Inflammatory macrophage treated with lipopolysaccharide for 1 hour (primary cell): ENCODE measurements at regions not wholly inside any gene's neighbourhood (a gene's known extent, or its start where the extent isn't known, plus 50 kb on each side); places are given as distances from the start of the nearest gene placed in this dataset.
A peak's percentile ranks its signal among the peaks of the same experiment; 100 is the strongest.
"Not testable (repeated sequence)": the region's sequence is repeated elsewhere in the genome, so short reads cannot be mapped to it uniquely, and the experiment has no call there.

Source experiments
- DNase-seq, 2 donors: peaks; one replicate each; pipeline ENCODE4 v3.0.0-alpha.2; 2020 to 2022

GRCh38 chr11:81966340-81966739 is 767.3 kb downstream of the FAM181B start:
- no peak for DNase-seq

- DNase-seq: peak in 1 of 2 donors; percentile 5
Measured at GRCh38 chr11:81963018-81963417, 770.6 kb downstream of the FAM181B start.

- DNase-seq: no peak
Measured at GRCh38 chr11:81960443-81960842, 773.2 kb downstream of the FAM181B start.

GRCh38 chr11:81959341-81959740 is 774.3 kb downstream of the FAM181B start:
- no peak for DNase-seq

- DNase-seq: not testable (repeated sequence)
Measured at GRCh38 chr11:81954301-81954700, 779.4 kb downstream of the FAM181B start.

- no peak for DNase-seq
Measured at GRCh38 chr11:81946831-81947230, 786.8 kb downstream of the FAM181B start.

GRCh38 chr11:81942646-81943045 is 791.0 kb downstream of the FAM181B start:
- DNase-seq: no peak

- no peak for DNase-seq
Measured at GRCh38 chr11:81941998-81942397, 791.7 kb downstream of the FAM181B start.

GRCh38 chr11:81932303-81932702 is 801.4 kb downstream of the FAM181B start:
- no peak for DNase-seq

GRCh38 chr11:81920205-81920604 is 813.5 kb downstream of the FAM181B start:
- no peak for DNase-seq

- no peak for DNase-seq
Measured at GRCh38 chr11:81916451-81916850, 817.2 kb downstream of the FAM181B start.

GRCh38 chr11:81915045-81915444 is 818.6 kb downstream of the FAM181B start:
- no peak for DNase-seq

GRCh38 chr11:81913793-81914192 is 819.9 kb downstream of the FAM181B start:
- DNase-seq: no peak

GRCh38 chr11:81907996-81908395 is 825.7 kb downstream of the FAM181B start:
- DNase-seq: no peak

- DNase-seq: no peak
Measured at GRCh38 chr11:81899156-81899555, 834.5 kb downstream of the FAM181B start.

GRCh38 chr11:81897639-81898038 is 836.0 kb downstream of the FAM181B start:
- DNase-seq: no peak

GRCh38 chr11:81895258-81895657 is 838.4 kb downstream of the FAM181B start:
- no peak for DNase-seq

GRCh38 chr11:81892770-81893635 is 840.7 kb downstream of the FAM181B start:
- DNase-seq: no peak

GRCh38 chr11:81888391-81888790 is 845.3 kb downstream of the FAM181B start:
- DNase-seq: peak; percentile 0 to 4

- no peak for DNase-seq
Measured at GRCh38 chr11:81887671-81888070, 846.0 kb downstream of the FAM181B start.

- no peak for DNase-seq
Measured at GRCh38 chr11:81886406-81887075, 847.1 kb downstream of the FAM181B start.

- DNase-seq: no peak
Measured at GRCh38 chr11:81874635-81875034, 859.0 kb downstream of the FAM181B start.

GRCh38 chr11:81870815-81871214 is 862.8 kb downstream of the FAM181B start:
- DNase-seq: no peak

- no peak for DNase-seq
Measured at GRCh38 chr11:81870066-81870412, 863.6 kb downstream of the FAM181B start.
